Stimulated activated CD8-positive, alpha-beta memory T cell treated with anti-CD3 and anti-CD28 coated beads, Interleukin-7, amount 100 ng/mL, for 48 hours (primary cell): ENCODE measurements at regions not wholly inside any gene's neighbourhood (a gene's known extent, or its start where the extent isn't known, plus 50 kb on each side); places are given as distances from the start of the nearest gene placed in this dataset.

Experiments used
- DNase-seq, 2 donors: peaks; one replicate each; pipeline ENCODE4 v3.0.0-alpha.2; 2020; ENCODE audit warnings: low read depth in 1 of 2; ENCODE audit errors: extremely low read depth in 1 of 2

- DNase-seq, result no peak
These were observed 244.0 kb downstream of the GAS1 start for GRCh38 chr9:86703346-86703745.

DNA sequence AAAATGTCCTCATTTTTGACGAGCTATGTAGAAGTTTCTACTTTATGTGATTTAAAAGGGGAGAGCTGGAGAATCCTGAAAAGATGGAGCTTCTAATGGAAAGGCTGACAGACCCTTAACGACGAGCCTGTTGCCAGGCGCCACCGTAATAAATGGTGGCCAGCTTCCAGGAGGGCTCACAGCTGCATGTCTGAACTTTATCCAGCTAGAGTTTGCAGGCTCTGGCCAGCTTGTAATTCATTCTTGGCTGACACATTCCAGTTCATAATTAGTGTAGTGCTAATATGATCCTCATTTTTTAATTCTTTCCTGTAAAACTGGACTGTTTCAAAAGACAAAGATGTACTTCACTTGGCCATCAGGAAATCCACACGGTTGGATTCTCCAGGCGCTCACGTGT lies 246.7 kb downstream of the GAS1 start:
- no peak for DNase-seq

- no peak for DNase-seq
These were observed 249.3 kb downstream of the GAS1 start for GRCh38 chr9:86697999-86698398.

DNA sequence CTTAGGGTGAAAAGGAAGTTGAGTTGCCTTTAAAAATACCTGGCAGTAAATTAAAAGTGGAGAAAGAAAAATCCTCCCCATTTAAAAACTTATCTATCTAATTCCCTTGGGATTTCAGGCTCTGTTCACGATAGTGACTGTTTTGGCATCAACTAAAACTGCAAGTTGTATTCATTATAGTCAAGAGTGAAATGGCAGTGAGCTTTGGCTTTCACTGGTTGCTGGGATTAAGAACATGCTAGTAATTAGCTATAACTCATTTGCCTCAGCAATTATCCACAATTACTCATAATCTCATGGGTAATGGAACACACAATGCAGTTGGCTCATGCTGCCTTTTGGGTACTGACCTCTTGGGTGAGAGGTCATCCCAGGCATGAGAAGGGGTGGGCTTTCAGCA lies 250.1 kb downstream of the GAS1 start:
- DNase-seq, result no peak

DNA sequence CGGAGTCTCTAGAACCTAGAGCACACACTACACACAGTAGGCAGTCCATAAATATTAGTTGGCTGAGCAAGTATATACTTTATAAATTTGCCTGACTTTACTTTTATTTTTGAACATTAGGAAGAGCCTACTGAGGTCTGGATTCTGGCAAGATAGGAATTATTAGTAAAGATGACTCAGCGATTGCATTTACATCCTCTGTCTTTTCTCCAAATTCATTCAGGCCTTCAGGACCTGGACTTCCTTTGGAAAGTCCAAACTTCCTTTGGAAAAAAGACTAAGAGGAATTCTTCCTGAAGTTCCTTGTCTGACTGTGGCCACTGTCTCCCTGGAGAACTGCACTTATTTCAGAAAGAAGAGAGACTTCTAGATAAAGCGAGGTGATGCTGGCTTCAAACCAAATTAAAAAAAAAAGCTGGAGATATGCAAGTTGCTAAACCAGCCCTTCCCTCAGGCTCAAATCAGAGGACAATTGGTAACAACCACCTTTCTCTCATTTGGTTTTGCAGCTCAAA lies 251.3 kb downstream of the GAS1 start:
- DNase-seq, result no peak

DNA sequence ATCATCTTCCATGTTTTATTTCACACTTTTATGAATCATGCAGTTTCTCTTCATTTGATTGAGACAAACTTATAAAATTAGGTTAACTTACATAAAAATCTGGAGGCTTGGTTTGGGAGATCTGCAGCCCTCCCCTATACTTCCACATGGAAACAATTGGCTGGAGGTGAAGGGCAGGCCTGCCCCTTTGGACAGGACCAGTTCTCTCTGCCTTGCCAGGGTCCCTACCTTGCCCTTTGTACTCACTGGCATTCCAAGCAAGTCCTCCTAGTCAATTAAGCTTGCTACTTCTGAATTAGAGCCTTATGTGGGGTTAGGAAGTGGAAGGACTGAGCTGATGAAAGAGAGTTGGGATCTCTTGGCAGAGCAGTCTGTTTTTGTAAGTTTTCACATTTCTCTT lies 257.3 kb downstream of the GAS1 start:
- no peak for DNase-seq

- DNase-seq, result no peak
These were observed 259.5 kb downstream of the GAS1 start for GRCh38 chr9:86687788-86688187.

DNA sequence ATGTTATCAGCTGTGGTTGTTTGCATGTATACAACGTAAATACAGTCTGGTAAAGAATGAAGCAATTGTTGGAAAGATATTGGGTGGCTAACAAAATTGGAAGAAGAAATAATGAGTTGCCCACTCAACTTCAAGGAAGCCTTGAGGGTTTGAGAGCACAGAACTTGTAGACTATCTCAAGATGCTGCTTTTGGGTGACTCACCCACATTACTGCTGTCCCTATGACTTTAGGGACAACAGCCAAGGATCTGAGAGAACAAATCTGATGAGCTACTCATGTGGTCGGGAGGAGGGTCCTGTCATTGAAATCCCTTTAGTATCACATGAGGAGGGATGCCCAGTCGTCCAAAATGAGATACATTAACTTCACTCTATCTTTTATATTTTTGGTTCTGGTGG lies 261.8 kb downstream of the GAS1 start:
- no peak for DNase-seq

GRCh38 chr9:86684148-86684547 lies 263.2 kb downstream of the GAS1 start:
- DNase-seq, result no peak

GRCh38 chr9:86682240-86682639 lies 265.1 kb downstream of the GAS1 start:
- no peak for DNase-seq

DNA sequence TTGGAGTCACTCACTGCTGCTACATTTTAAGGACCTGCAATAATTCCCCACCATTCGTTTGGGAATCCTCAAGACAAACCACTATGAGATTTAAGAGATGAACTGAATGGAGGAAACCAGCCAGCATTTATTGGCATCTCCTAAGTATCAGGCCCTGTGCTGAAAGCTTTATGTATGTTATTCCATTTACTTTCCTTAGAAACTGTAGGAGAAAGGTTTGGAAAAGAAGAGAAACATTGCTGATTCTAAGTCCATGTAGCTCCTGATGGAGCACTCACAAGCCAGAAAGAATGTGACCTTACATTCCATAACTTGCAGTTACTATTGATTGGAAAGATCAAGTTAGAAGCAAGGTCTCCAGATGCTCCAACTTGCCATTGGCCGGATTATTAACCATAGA lies 267.4 kb downstream of the GAS1 start:
- DNase-seq, result no peak

DNA sequence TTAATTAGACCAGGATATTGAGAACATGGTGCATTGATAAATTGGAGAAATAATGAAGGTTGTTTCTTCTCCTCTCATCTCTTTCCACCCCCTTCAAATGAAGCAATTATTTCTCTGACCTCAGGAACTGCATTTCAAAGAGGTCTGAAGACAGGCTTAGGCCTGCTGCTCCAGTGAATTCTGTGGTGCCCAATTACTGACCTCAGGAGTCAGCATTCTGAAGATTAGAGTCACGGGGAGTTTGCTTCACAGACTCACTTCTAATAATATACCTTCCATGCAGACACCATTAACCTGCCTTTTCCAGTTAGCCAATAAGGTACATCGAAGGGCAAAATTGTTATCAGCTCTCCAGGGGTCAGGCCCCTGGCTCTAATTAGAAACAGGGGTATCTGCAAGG lies 270.9 kb downstream of the GAS1 start:
- DNase-seq, result no peak

DNA sequence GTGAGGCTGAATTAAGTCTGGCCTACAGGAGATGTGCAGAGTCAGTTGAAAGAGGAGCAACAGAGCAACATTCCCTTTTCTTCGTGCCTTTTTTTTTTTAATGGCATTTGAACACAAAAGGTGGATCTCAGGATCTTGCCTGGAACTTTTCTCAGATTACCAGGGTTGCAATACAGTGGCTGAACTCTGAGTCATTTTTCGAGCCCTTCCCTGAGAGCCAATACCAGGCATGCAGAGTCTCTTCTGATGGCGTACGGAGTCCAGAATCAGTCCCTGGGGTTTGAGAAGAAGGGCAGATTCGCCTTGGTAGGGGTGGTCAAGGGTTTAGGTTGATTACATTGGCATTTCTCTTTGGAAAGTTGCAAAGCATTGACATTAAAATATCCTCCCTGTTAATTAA lies 271.5 kb downstream of the GAS1 start:
- no peak for DNase-seq

DNA sequence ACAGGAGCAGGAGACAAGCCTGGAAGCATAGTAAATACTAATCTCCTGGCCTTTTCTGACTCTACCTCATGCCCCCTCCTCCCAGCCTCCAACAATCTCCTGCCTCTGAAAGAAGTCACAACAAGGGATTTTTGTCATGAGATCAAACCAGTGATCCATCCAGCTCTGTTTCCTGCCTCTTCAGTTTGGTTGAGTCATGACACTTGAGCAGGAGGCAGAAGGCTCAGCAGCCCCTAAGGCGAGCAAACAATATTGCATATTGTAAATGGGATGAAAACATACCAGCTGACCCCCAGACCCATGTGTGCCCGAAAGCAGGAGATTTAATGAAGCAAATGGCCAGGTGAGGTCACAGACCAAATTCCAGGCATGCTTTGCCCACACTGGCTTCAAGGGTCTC lies 272.8 kb downstream of the GAS1 start:
- DNase-seq, result no peak

- no peak for DNase-seq
These were observed 274.3 kb downstream of the GAS1 start for GRCh38 chr9:86672966-86673365.

- no peak for DNase-seq
These were observed 275.0 kb downstream of the GAS1 start for GRCh38 chr9:86672301-86672700.

DNA sequence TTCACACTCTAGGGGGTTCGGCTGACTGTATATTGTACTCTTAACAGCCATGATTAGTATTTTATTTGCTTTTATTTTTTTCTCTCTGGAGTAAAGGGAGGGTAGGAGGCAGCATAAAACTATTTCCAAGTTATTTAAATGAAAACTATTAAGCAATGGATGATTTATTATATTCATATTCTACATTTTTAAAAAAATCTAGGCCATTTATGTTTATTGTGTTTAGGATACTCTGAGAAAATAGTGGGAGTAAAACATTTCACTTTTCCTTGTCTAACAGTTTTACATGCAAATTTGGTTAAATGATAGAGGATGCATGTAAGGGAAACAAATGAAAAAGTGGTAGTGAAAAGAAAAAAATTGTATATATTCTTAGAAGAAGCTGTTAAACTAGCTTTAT lies 276.3 kb downstream of the GAS1 start:
- DNase-seq, result no peak

DNA sequence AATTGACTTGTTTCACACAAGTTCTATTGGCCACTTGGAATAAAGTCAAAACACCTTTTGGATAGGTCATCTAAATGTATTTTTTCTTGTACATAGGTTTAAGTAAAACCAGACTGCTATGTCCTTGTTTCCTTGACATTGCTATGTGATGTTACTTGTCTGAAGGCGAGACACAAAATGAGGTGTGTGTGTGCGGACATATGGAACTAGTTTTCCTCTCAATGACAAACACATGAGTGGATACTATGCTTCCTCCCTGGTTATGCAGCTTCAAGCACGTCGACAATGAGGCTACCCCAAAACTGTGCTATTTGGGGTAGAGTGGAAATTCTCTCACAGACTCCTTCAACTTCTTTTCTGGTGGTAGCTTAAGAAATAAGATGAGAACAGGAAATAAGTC lies 276.8 kb downstream of the GAS1 start:
- no peak for DNase-seq

DNA sequence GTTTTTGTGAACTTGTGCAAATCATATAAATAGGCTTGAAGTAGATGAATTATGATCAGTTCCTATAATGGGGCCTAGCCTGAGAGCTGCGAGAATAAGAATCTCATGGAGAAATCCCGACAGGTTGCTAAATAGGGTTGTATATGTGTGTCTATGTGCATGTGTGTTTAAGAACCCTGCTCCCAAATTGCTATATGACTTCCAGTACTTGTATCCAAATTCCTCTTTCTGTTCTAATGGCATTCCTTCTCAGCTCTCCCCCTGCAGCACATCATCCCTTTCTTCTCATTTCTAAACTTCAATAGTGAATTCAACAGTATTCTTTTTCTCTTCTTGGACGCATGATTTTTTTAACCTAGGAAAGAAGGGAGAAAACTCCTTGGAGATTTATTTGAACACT lies 277.2 kb downstream of the GAS1 start:
- no peak for DNase-seq

DNA sequence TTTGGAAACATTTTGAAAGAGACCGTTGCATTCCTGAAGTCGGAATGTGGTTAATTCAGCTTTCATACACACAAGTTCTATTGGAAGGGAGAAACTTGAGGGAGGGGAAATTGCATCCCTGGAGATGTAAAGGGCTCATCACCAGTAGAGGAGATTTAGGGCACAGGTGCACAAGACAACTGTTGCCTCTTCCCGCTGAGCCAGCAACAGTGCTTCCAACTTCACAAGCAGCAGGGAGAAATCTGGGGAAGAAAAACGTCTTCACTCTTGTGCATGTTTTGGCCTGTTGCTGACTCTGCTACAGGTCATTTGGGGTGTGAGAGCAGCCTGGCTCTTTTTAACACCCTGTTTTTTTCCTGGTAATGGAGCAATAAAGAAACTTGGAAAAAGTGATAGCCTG lies 277.9 kb downstream of the GAS1 start:
- no peak for DNase-seq

DNA sequence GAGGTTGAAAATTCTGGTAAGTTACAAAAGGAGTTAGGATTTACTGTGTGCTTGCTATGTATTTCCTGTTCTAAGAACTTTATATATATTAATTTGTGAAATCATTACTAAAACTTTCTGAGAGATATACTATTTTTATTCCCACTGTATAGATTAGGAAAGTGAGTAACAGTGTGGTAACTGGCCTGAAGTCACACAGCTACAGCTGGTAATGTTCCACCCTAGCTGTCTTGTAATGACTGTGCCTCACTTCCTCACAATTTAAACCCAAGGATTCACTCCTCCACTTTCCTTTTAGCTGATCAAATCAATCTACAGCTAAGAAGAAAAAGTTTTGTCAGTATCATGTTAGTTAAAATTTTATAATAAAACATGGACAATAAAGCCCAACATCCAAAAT lies 278.8 kb downstream of the GAS1 start:
- DNase-seq, result no peak

DNA sequence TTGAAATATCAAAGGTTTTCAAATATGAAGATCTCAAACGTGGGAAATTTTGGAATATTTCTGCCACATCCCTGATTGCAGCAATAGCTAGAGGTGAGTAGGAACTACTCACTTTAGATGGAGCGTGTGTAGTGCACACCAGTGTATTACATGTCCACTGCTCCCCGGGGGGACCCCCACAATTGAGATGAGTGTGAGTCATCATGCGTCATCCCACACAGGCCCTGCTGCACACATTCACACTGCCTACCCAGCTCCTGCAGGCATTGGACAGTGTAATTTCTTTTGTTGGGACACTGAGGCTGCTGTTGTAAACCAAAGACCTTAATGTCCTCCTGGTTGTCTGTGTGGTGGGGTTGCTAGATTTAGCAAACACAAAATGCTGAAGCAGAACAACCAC lies 280.0 kb downstream of the GAS1 start:
- peak in 1 of 2 donors; percentile 12 for DNase-seq

GRCh38 chr9:86665416-86665815 lies 281.9 kb downstream of the GAS1 start:
- no peak for DNase-seq

- no peak for DNase-seq
These were observed 282.7 kb downstream of the GAS1 start for GRCh38 chr9:86664603-86665002.
